ENCODE measurements at regions not wholly inside any gene's neighbourhood (a gene's known extent, or its start where the extent isn't known, plus 50 kb on each side); places are given as distances from the start of the nearest gene placed in this dataset.
"Not testable (repeated sequence)": the region's sequence is repeated elsewhere in the genome, so short reads cannot be mapped to it uniquely, and the experiment has no call there.

- CTCF ChIA-PET = interaction anchor here (0.6 kb wide), 1 partner anchor 22 kb away, joined by 3 read pairs; no protein-coding TSS in a partner anchor
- no peaks in the 10 kb centered on the region for H3K4me1 Mint-ChIP-seq
- H3K36me3 Mint-ChIP-seq = no peaks in the 10 kb centered on the region
- no peaks in the 10 kb centered on the region for H3K27me3 Mint-ChIP-seq
- peaks cover 4% of the 10 kb centered on the region for H3K9me3 Mint-ChIP-seq
- no peak overlapping the region for H3K27ac Mint-ChIP-seq
- H3K4me3 Mint-ChIP-seq = no peak overlapping the region
- no peak for DNase-seq
Observed at GRCh38 chr4:66842026-66842723, 703.1 kb downstream of the CENPC start.

GRCh38 chr4:66840178-66840577 is 705.1 kb downstream of the CENPC start:
- no peaks in the 10 kb centered on the region for H3K4me1 Mint-ChIP-seq
- H3K36me3 Mint-ChIP-seq = no peaks in the 10 kb centered on the region
- no peak overlapping the region for H3K27ac Mint-ChIP-seq
- CTCF ChIA-PET = no interaction called here
- no peak overlapping the region for H3K4me3 Mint-ChIP-seq
- peaks cover 4% of the 10 kb centered on the region for H3K9me3 Mint-ChIP-seq
- H3K27me3 Mint-ChIP-seq = no peaks in the 10 kb centered on the region
- DNase-seq = no peak

- no peak for DNase-seq
- H3K27ac Mint-ChIP-seq = no peak overlapping the region
- no peak overlapping the region for H3K4me3 Mint-ChIP-seq
- peaks cover 4% of the 10 kb centered on the region for H3K9me3 Mint-ChIP-seq
- CTCF ChIA-PET = interaction anchor here (0.6 kb wide), 1 partner anchor 1076 kb away, joined by 3 read pairs; no protein-coding TSS in a partner anchor
- H3K4me1 Mint-ChIP-seq = no peaks in the 10 kb centered on the region
- H3K27me3 Mint-ChIP-seq = no peaks in the 10 kb centered on the region
- H3K36me3 Mint-ChIP-seq = no peaks in the 10 kb centered on the region
Observed at GRCh38 chr4:66837279-66837922, 707.9 kb downstream of the CENPC start.

GRCh38 chr4:66829310-66829709 is 716.0 kb downstream of the CENPC start:
- DNase-seq = no peak
- CTCF ChIA-PET = no interaction called here
- no peak overlapping the region for H3K27ac Mint-ChIP-seq
- no peaks in the 10 kb centered on the region for H3K4me1 Mint-ChIP-seq
- no peaks in the 10 kb centered on the region for H3K27me3 Mint-ChIP-seq
- peaks cover 3% of the 10 kb centered on the region for H3K9me3 Mint-ChIP-seq
- no peaks in the 10 kb centered on the region for H3K36me3 Mint-ChIP-seq
- H3K4me3 Mint-ChIP-seq = no peak overlapping the region

- H3K4me1 Mint-ChIP-seq = no peaks in the 10 kb centered on the region
- H3K27me3 Mint-ChIP-seq = no peaks in the 10 kb centered on the region
- CTCF ChIA-PET = no interaction called here
- no peak for DNase-seq
- H3K27ac Mint-ChIP-seq = no peak overlapping the region
- H3K9me3 Mint-ChIP-seq = peaks cover 3% of the 10 kb centered on the region
- H3K4me3 Mint-ChIP-seq = no peak overlapping the region
- H3K36me3 Mint-ChIP-seq = no peaks in the 10 kb centered on the region
Observed at GRCh38 chr4:66820681-66821080, 724.6 kb downstream of the CENPC start.

GRCh38 chr4:66814277-66814676 is 731.0 kb downstream of the CENPC start:
- Mint-ChIP-seq H3K27me3 (no peaks in the 10 kb centered on the region), H3K27ac (no peak overlapping the region), H3K4me1 (no peaks in the 10 kb centered on the region), H3K36me3 (no peaks in the 10 kb centered on the region), H3K4me3 (no peak overlapping the region), H3K9me3 (no peaks in the 10 kb centered on the region)
- CTCF ChIA-PET = no interaction called here
- no peak for DNase-seq

GRCh38 chr4:66805582-66805981 is 739.7 kb downstream of the CENPC start:
- Mint-ChIP-seq H3K27ac (no peak overlapping the region), H3K4me3 (no peak overlapping the region), H3K4me1 (no peaks in the 10 kb centered on the region), H3K36me3 (no peaks in the 10 kb centered on the region), H3K9me3 (peaks cover 4% of the 10 kb centered on the region), H3K27me3 (no peaks in the 10 kb centered on the region)
- CTCF ChIA-PET = no interaction called here
- DNase-seq = no peak

GRCh38 chr4:66804979-66805378 is 740.3 kb downstream of the CENPC start:
- H3K27me3 Mint-ChIP-seq = no peaks in the 10 kb centered on the region
- H3K36me3 Mint-ChIP-seq = no peaks in the 10 kb centered on the region
- DNase-seq = no peak
- H3K9me3 Mint-ChIP-seq = peaks cover 4% of the 10 kb centered on the region
- H3K27ac Mint-ChIP-seq = no peak overlapping the region
- CTCF ChIA-PET = no interaction called here
- no peak overlapping the region for H3K4me3 Mint-ChIP-seq
- no peaks in the 10 kb centered on the region for H3K4me1 Mint-ChIP-seq

GRCh38 chr4:66797608-66798007 is 747.7 kb downstream of the CENPC start:
- Mint-ChIP-seq H3K27ac (no peak overlapping the region), H3K27me3 (no peaks in the 10 kb centered on the region), H3K4me1 (no peaks in the 10 kb centered on the region), H3K9me3 (peaks cover 4% of the 10 kb centered on the region), H3K36me3 (no peaks in the 10 kb centered on the region), H3K4me3 (no peak overlapping the region)
- DNase-seq = no peak
- CTCF ChIA-PET = no interaction called here

- Mint-ChIP-seq H3K4me3 (no peak overlapping the region), H3K9me3 (no peaks in the 10 kb centered on the region), H3K27me3 (no peaks in the 10 kb centered on the region), H3K27ac (no peak overlapping the region), H3K4me1 (no peaks in the 10 kb centered on the region), H3K36me3 (no peaks in the 10 kb centered on the region)
- CTCF ChIA-PET = no interaction called here
- DNase-seq = no peak
Observed at GRCh38 chr4:66795724-66796123, 749.6 kb downstream of the CENPC start.

GRCh38 chr4:66794390-66795034 is 750.8 kb downstream of the CENPC start:
- H3K9me3 Mint-ChIP-seq = no peaks in the 10 kb centered on the region
- H3K27me3 Mint-ChIP-seq = no peaks in the 10 kb centered on the region
- H3K36me3 Mint-ChIP-seq = no peaks in the 10 kb centered on the region
- no peak overlapping the region for H3K27ac Mint-ChIP-seq
- CTCF ChIA-PET = no interaction called here
- no peak overlapping the region for H3K4me3 Mint-ChIP-seq
- H3K4me1 Mint-ChIP-seq = no peaks in the 10 kb centered on the region
- no peak for DNase-seq

- Mint-ChIP-seq H3K9me3 (no peaks in the 10 kb centered on the region), H3K4me3 (no peak overlapping the region), H3K36me3 (no peaks in the 10 kb centered on the region), H3K27me3 (no peaks in the 10 kb centered on the region), H3K4me1 (no peaks in the 10 kb centered on the region), H3K27ac (no peak overlapping the region)
- CTCF ChIA-PET = no interaction called here
- no peak for DNase-seq
Observed at GRCh38 chr4:66791686-66792085, 753.6 kb downstream of the CENPC start.

- H3K27ac Mint-ChIP-seq = no peak overlapping the region
- H3K27me3 Mint-ChIP-seq = no peaks in the 10 kb centered on the region
- CTCF ChIA-PET = no interaction called here
Observed at GRCh38 chr4:66785479-66785878, 759.8 kb downstream of the CENPC start.

GRCh38 chr4:66782751-66783150 is 762.6 kb downstream of the CENPC start:
- H3K27ac Mint-ChIP-seq, H3K4me3 Mint-ChIP-seq, CTCF ChIA-PET, H3K4me1 Mint-ChIP-seq, H3K9me3 Mint-ChIP-seq, H3K36me3 Mint-ChIP-seq, H3K27me3 Mint-ChIP-seq, DNase-seq: not testable (repeated sequence)

More at GRCh38 chr4:66785479-66785878, 759.8 kb downstream of the CENPC start:
- H3K4me3 Mint-ChIP-seq = no peak overlapping the region
- H3K36me3 Mint-ChIP-seq = no peaks in the 10 kb centered on the region
- no peak for DNase-seq
- H3K9me3 Mint-ChIP-seq = peaks cover 1% of the 10 kb centered on the region
- H3K4me1 Mint-ChIP-seq = no peaks in the 10 kb centered on the region

- Mint-ChIP-seq H3K9me3 (no peaks in the 10 kb centered on the region), H3K4me1 (no peaks in the 10 kb centered on the region), H3K36me3 (no peaks in the 10 kb centered on the region), H3K27ac (no peak overlapping the region), H3K27me3 (no peaks in the 10 kb centered on the region), H3K4me3 (no peak overlapping the region)
- CTCF ChIA-PET = no interaction called here
- DNase-seq = no peak
Observed at GRCh38 chr4:66777097-66777496, 768.2 kb downstream of the CENPC start.

All from activated naive CD4-positive, alpha-beta T cell treated with anti-CD3 and anti-CD28 coated beads, Interleukin-2, amount 10 ng/mL, durations not matched to agents 7 days and 5 days (primary cell).